ENCODE measurements at regions not wholly inside any gene's neighbourhood (a gene's known extent, or its start where the extent isn't known, plus 50 kb on each side); places are given as distances from the start of the nearest gene placed in this dataset.

DNA sequence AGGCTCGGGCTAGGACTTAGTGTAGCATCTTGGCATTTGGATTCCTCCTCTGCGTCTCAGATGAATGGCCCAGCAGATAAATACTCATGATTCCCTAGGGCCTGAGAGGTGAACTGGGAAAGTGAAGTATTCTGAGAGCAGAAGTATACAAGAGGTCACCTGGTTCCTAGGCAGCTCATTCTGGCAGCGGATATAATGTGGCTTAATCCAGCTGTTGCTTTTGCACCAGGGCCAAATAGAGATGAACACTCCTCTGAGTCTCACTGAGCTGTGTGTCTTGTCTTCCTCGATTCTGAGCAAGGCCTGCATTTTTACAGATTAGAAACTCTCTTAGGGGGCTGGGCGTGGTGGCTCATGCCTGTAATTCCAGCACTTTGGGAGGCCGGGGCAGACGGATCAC, 196.1 kb downstream of the SLC4A3 start:
- no peak overlapping the region for H3K4me3 ChIP-seq (ENCODE audit: low read depth, low read length)
- no peak for DNase-seq (ENCODE audit: low read depth)
- H3K27me3 ChIP-seq (ENCODE audit: control insufficient read depth, insufficient read depth, low read length): no peaks in the 10 kb centered on the region
- H3K36me3 ChIP-seq (ENCODE audit: control insufficient read depth, insufficient read depth, low read length): no peaks in the 10 kb centered on the region
- TF ChIP-seq, protein P1, sequence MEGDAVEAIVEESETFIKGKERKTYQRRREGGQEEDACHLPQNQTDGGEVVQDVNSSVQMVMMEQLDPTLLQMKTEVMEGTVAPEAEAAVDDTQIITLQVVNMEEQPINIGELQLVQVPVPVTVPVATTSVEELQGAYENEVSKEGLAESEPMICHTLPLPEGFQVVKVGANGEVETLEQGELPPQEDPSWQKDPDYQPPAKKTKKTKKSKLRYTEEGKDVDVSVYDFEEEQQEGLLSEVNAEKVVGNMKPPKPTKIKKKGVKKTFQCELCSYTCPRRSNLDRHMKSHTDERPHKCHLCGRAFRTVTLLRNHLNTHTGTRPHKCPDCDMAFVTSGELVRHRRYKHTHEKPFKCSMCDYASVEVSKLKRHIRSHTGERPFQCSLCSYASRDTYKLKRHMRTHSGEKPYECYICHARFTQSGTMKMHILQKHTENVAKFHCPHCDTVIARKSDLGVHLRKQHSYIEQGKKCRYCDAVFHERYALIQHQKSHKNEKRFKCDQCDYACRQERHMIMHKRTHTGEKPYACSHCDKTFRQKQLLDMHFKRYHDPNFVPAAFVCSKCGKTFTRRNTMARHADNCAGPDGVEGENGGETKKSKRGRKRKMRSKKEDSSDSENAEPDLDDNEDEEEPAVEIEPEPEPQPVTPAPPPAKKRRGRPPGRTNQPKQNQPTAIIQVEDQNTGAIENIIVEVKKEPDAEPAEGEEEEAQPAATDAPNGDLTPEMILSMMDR (IDR thresholded peaks at IDR 0.05; ENCODE audit: insufficient read depth, low read length, poor library complexity, severe bottlenecking): no peak

GRCh38 chr2:219824996-219825395, 197.6 kb downstream of the SLC4A3 start:
- Histone ChIP-seq H3K36me3 (ENCODE audit: control insufficient read depth, insufficient read depth, low read length) (no peaks in the 10 kb centered on the region), H3K27me3 (ENCODE audit: control insufficient read depth, insufficient read depth, low read length) (no peaks in the 10 kb centered on the region), H3K4me3 (ENCODE audit: low read depth, low read length) (no peak overlapping the region)
- DNase-seq (ENCODE audit: low read depth): no peak
- TF ChIP-seq, protein P1 (IDR thresholded peaks at IDR 0.05; ENCODE audit: insufficient read depth, low read length, poor library complexity, severe bottlenecking): no peak

DNA sequence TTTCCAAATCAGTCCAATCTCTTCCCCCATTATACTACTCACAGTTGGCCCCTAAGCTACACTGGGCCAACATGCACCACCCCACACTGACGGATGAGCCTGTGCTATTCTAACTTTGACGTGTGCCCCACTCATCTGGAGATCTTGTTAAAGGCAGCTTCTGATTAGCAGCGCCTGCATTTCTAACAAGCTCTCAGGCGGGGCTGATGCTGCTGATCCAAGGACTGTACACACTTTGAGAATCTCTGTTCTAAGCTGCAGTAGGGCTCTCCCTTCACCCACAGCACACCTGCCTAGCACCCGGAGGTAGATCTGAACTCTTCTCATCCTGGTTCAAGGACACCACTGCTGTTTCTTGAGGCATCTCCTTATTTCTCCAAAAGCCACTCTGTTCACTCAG, 200.7 kb downstream of the SLC4A3 start:
- no peaks in the 10 kb centered on the region for H3K36me3 ChIP-seq (ENCODE audit: control insufficient read depth, insufficient read depth, low read length)
- H3K4me3 ChIP-seq (ENCODE audit: low read depth, low read length): no peak overlapping the region
- no peaks in the 10 kb centered on the region for H3K27me3 ChIP-seq (ENCODE audit: control insufficient read depth, insufficient read depth, low read length)
- TF ChIP-seq, protein P1 (IDR thresholded peaks at IDR 0.05; ENCODE audit: insufficient read depth, low read length, poor library complexity, severe bottlenecking): no peak
- no peak for DNase-seq (ENCODE audit: low read depth)

GRCh38 chr2:219829667-219830352, 202.4 kb downstream of the SLC4A3 start:
- no peak overlapping the region for H3K4me3 ChIP-seq (ENCODE audit: low read depth, low read length)
- H3K36me3 ChIP-seq (ENCODE audit: control insufficient read depth, insufficient read depth, low read length): no peaks in the 10 kb centered on the region
- TF ChIP-seq, protein P1 (IDR thresholded peaks at IDR 0.05; ENCODE audit: insufficient read depth, low read length, poor library complexity, severe bottlenecking): no peak
- DNase-seq (ENCODE audit: low read depth): no peak
- no peaks in the 10 kb centered on the region for H3K27me3 ChIP-seq (ENCODE audit: control insufficient read depth, insufficient read depth, low read length)

DNA sequence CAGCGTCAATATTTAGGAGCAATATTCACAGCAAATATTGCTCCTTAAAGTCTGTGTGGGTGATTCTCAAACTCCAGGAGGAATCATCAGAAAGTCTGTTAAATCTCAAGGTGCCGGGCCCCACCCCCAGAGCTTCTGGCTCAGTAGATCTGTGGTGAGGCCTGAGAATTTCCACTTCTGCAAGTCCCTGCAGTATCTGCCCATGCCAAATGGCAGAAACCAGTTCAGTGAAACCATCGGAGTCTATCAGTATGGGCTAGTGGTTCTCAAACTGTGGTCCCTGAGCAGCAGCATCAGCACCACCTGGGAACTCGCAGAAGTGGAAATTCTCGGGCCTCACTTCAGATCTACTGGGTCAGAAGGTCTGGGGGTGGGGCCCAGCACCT, 202.9 kb downstream of the SLC4A3 start:
- H3K27me3 ChIP-seq (ENCODE audit: control insufficient read depth, insufficient read depth, low read length): no peaks in the 10 kb centered on the region
- no peak for DNase-seq (ENCODE audit: low read depth)
- TF ChIP-seq, protein P1 (IDR thresholded peaks at IDR 0.05; ENCODE audit: insufficient read depth, low read length, poor library complexity, severe bottlenecking): no peak

GRCh38 chr2:219831957-219832356, 204.5 kb downstream of the SLC4A3 start:
- TF ChIP-seq, protein P1 (IDR thresholded peaks at IDR 0.05; ENCODE audit: insufficient read depth, low read length, poor library complexity, severe bottlenecking): no peak
- DNase-seq (ENCODE audit: low read depth): no peak
- Histone ChIP-seq H3K36me3 (ENCODE audit: control insufficient read depth, insufficient read depth, low read length) (no peaks in the 10 kb centered on the region), H3K4me3 (ENCODE audit: low read depth, low read length) (no peak overlapping the region), H3K27me3 (ENCODE audit: control insufficient read depth, insufficient read depth, low read length) (no peaks in the 10 kb centered on the region)

More for the DNA sequence above, 202.9 kb downstream of the SLC4A3 start:
- no peak overlapping the region for H3K4me3 ChIP-seq (ENCODE audit: low read depth, low read length)
- no peaks in the 10 kb centered on the region for H3K36me3 ChIP-seq (ENCODE audit: control insufficient read depth, insufficient read depth, low read length)

All from kidney epithelial cell (primary cell).